HG03045 (cell line): ENCODE measurements at regions not wholly inside any gene's neighbourhood (a gene's known extent, or its start where the extent isn't known, plus 50 kb on each side); places are given as distances from the start of the nearest gene placed in this dataset.

Source experiments
- ATAC-seq: cut with Tn5 transposase; IDR thresholded peaks from one replicate; pipeline ENCODE4 v1.9.1; 2021; ENCODE audit warnings: mild to moderate bottlenecking, moderate library complexity; ENCODE audit not compliant: unreplicated experiment

DNA sequence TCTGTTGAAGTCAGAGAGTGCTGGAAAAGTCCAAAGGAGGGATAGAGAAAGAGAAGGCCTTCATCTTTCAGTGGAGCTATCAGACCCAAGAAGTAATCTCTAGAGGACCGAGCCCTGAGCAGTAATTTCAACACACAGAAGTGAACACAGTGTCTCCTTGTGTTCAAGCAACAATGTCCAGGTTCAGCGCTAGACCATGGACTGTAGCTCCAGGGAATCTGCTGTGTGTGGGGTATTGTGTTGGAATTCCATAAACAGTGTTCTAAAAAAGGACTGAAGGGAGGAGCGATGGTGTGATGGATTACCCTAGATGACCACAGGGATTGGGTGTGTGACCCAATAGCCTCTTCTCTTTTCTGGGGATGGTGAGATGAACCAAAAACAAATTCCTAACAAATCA lies 165.9 kb downstream of the BLID start:
- no peak for ATAC-seq

DNA sequence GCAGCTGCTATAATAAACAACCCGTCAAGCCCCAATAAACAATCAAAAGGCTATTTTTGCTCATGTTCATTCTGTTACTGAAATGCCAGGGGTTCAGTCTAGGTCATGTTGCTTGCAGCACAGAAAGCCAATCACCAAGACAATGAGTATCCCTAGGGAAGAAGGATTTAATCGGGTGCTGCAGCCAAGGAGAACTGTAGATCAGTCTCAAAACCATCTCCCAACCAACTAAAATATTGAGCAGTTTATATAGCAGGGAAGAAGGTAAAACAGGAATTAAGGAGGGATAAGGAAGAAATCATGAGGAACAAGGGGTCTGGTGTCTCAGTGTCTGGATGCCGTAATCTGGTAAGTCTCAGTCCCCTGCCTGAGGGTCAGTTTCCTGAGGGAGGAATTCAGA lies 169.5 kb downstream of the BLID start:
- ATAC-seq: no peak

- no peak for ATAC-seq
Measured at GRCh38 chr11:121944556-121945230, 171.3 kb downstream of the BLID start.

DNA sequence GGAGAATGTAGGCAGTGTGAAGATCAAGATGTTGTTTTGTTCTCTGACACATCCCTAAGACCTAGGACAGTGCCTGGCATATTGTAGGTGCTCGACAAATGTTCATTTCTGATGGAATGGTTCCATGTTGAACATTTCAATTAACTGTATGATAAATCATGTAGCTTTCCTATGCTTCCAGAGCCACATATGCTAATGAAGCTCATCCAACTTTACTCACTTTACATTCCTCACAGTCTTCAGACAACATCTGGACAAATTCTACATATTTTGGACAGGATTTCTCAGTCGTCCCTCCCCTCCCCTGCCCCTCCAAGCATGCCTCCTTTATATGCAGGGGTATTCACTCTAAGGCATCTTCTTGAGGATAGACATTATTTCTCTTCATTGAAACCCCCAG lies 177.9 kb downstream of the BLID start:
- no peak for ATAC-seq

- no peak for ATAC-seq
Measured at GRCh38 chr11:121936781-121937447, 179.1 kb downstream of the BLID start.

DNA sequence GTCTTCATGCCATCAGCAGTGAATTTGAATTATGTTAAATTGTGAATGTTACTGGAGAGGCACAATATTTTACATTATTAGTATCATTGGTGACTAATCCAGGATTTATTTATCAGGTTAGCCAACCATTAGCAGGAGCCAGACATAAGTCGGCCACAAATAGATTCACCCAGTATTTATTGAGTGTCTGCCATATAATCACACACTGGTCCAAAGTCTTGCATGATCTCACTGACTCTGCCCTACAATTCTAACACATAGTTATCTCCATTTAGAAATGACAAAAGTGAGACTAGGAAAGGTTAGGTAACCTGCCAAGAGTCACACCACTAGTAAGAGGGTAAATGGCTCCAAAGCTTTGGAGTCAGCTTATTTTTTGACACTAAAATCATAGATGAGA lies 179.6 kb downstream of the BLID start:
- no peak for ATAC-seq

DNA sequence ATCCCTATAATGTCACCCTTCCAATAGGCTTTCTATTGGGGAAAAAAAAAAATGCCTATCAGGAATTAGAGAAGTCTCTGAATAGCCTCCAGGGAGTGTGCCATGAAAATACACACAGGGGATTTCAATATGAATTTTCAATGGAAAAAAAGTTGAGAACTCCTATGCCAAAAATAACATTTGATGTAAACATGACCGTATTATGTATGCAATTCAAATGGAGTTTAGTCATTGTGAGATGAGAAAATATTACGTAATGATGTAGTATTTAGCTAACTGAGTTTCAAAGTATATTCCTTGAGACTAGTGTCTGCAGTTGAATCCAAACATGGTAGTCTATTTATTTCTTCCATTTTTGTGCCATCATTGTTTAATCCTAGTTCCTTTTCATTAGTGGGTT lies 182.3 kb downstream of the BLID start:
- ATAC-seq: no peak

DNA sequence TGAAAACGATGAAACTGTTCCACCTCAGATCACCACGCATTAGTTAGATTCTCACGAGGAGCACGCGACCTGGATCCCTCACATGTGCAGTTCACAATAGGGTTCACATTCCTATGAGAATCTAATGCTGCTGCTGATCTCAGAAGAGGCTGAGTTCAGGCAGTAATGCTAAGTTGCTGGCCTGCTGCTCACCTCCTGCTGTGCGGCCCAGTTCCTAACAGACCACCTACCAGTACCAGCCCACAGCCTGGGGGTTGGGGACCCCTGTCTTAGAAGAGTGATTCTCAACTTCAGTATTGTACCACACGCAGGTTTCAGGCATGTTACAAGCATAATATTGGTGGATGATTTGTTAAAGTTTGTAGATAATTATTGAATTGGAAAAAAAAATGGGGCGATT lies 182.7 kb downstream of the BLID start:
- ATAC-seq: no peak

GRCh38 chr11:121932646-121933185 lies 183.3 kb downstream of the BLID start:
- ATAC-seq: no peak

GRCh38 chr11:121931748-121932352 lies 184.2 kb downstream of the BLID start:
- ATAC-seq: no peak

GRCh38 chr11:121931121-121931520 lies 184.9 kb downstream of the BLID start:
- no peak for ATAC-seq

DNA sequence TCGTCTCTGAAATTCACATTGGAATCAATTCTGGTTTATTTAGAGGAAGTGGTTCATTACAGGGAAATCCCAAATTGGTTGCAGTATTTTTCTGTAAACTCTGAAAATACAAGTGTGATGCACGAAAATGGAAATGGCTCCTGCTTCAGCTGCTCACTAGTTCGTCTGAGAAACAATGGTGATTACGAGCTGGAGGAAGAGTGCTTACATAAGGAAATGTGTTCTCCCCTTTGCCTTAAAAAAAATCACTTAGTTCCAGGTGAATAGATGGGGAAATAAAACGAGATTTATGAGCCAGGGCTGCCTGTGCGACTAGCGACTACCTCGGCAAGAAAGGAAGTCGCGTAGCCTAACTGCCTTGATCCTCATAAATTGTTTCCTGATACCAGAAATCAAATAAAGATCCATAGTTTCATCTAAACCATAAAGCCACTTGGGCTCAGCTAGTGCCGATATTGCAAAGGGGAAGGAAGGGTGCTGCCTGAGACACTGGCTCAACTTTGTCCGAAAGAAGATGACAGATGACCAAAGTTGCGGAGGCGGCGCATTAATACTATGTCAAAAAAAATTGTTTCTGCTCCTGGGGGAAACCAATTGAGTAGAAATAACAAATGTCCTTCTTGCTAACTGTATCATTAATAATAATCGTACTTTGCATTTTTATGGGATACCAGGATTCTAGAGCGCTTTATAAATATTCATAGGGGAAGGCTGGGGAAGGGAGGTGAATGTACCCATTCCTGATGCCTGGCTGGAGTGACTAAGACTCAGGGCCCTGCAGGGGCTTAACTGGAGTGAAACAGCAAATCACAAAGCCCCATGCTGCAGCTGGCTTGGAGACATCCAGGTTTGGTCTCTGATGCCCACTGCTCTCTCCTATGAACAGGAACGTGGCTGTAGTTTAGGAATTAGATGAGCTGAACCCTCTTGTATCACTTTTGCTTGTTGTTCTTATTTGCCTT lies 185.7 kb downstream of the BLID start:
- ATAC-seq: no peak

DNA sequence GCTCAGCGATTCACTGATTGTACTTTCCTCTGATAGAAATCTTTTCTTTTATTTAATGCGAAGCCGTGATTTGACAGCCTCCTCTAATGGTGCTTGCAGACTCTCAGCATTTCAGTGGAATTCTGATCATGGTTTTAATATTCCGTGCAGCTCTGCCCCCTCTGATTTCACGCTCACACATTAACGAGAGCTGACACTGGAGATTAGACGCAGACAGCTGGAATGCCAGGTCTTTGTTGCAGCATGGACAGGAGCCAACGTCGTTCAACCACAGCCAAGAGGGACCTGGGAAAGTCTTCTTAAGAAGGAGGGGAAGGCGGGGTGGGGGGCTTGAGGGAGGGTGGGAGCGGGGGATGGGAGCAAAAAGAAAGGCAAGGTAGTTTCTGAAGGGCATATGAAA lies 186.4 kb downstream of the BLID start:
- no peak for ATAC-seq

DNA sequence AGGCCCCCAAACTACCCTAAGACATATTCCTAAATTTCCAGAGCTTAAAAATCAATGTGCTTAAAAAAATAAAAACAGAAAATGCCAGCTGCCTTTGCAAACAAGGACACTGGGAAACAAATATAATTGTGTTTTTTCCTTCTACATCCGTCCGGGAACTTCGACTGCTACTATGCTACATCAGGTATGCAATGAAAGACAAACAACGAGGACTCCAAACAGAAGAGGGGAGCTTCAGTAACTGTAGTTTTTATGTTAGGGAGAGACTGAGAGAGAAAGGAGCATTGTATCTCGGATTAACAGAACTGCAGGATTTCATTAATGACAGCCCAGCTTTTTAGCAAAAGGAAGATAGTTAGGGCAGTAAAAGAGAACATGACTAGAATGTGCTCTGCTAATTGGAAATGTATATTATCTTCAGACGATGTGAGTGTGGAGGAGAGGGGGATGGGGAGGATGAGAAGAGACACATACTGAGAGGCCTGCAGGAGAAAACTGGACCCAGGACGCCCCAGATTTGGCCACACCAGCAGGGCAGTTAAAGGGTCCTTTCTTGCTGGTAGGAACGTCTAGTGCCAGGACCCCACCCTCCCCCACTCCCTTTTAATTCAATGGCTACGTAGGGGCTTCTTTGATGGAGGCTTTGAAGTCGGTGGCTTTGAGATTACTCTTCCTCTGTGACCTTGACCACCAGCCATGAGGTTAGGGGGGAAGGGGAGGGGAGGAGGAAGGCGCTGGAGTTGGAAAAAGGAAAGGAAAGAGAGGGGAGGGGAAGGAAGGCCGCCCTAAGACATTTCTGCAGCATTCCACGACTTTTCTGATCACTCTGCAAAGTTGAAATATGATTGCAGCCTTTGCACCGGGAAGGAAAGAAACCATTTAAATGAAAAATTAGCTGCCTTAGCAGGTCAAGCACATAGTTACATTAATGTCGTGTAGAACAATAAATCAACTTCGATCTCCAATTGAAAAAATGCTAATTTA lies 187.1 kb downstream of the BLID start:
- no peak for ATAC-seq

- no peak for ATAC-seq
Measured at GRCh38 chr11:121927789-121928188, 188.2 kb downstream of the BLID start.

- no peak for ATAC-seq
Measured at GRCh38 chr11:121927097-121927785, 188.8 kb downstream of the BLID start.

DNA sequence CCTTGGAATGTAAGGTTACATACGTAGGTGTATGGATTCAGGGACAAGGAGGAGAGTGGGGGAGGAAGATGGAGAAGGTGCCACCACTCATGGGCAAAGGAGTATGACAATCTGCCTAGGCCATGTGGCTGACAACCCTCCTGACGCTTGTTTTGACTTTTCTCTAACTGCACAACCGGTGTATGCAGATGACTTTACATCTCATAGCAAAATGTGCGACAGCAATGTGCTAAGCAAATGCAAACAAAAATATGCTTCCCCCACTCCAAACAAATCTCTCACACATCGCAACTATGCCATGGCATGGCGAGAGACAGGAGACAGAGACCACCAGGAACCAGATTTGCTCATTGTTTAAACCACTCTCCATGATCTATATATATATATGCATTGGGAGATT lies 191.8 kb downstream of the BLID start:
- no peak for ATAC-seq

- no peak for ATAC-seq
Measured at GRCh38 chr11:121917482-121917881, 198.5 kb downstream of the BLID start.

DNA sequence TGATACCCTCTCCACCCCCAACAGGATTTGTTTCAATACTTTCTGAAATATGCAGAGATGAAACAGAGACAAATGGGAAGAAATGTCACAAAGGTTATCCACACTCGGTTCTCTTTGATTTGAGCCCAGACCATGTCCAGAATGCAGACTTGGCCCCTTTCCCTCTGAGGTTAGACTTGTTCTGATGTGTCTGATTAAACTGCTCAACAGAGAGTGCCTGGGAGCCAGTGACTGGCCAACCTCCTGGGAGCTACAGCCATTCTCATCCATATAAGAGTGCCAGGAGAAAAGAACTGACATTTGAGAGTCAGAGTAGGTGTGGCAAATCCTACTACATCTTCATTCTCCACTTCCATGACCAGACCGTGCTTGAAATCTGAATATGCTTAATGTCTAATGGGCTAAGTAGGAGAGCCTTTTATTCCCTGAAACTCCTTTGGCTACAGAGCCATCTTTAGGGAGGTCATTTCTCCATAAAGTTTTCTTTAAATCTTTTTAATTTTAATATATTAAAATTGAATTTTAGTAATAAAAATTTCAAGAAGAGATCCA lies 201.4 kb downstream of the BLID start:
- no peak for ATAC-seq
